HEK293 (cell line): ENCODE measurements at regions not wholly inside any gene's neighbourhood (a gene's known extent, or its start where the extent isn't known, plus 50 kb on each side); places are given as distances from the start of the nearest gene placed in this dataset.

Experiments
- CTCF ChIA-PET: fragments of 350-600 bp; formaldehyde crosslinking; extraction: SDS; loops from one replicate; lab custom pipeline; 2021; ENCODE audit warnings: antibody characterized with exemption; lab: Yijun Ruan, JAX
- POLR2A ChIA-PET: fragments of 300-600 bp; formaldehyde crosslinking; extraction: SDS; loops from one replicate; lab custom pipeline; 2020; ENCODE audit warnings: antibody characterized with exemption, inconsistent platforms; lab: Yijun Ruan, JAX
- H3K27ac ChIP-seq: fragments of 200-500 bp; sonication (Bioruptor generic); 2 replicates; pipeline ENCODE4 v1.5.1; 2014; ENCODE audit warnings: low read depth, low read length, control low read depth, inconsistent platforms; ENCODE audit errors: extremely low read depth
- H3K36me3 ChIP-seq, 2 experiments: fragments of 200-500 bp in 1 of 2; sonication (Bioruptor generic) in 1 of 2; 1 replicate in 1 of 2; 2 replicates in 1 of 2; pipeline ENCODE4 v1.5.1; 2014 to 2017; ENCODE audit warnings: inconsistent platforms in 2 of 2, low read length in 2 of 2; ENCODE audit not compliant: control insufficient read depth in 2 of 2, insufficient read depth in 1 of 2
- H3K4me1 ChIP-seq: fragments of 200-500 bp; sonication (Bioruptor generic); 2 replicates; pipeline ENCODE4 v1.5.1; 2014; ENCODE audit warnings: mild to moderate bottlenecking, low read length, inconsistent platforms; ENCODE audit not compliant: control insufficient read depth, insufficient read depth
- H3K4me3 ChIP-seq: 2 replicates; pipeline ENCODE4 v1.5.1; 2011; ENCODE audit warnings: low read depth, mild to moderate bottlenecking, control low read depth, low read length, moderate library complexity
- H3K9me3 ChIP-seq: fragments of 200-500 bp; sonication (Bioruptor generic); 2 replicates; pipeline ENCODE4 v1.5.1; 2014; ENCODE audit warnings: low read depth, low read length, inconsistent platforms; ENCODE audit not compliant: control insufficient read depth, insufficient read depth
- BCL11A ChIP-seq: fragments of 450-650 bp; formaldehyde crosslinking; IDR thresholded peaks from 2 replicates; pipeline ENCODE4 v1.5.1; 2016; ENCODE audit warnings: low read depth, missing biosample characterization, missing genetic modification characterization
- GLI2 ChIP-seq: fragments of 450-650 bp; formaldehyde crosslinking; IDR thresholded peaks from 2 replicates; pipeline ENCODE4; 2017; ENCODE audit warnings: missing biosample characterization, missing genetic modification characterization, low read depth, borderline replicate concordance
- HOXA7 ChIP-seq: sonication (generic); formaldehyde crosslinking; IDR thresholded peaks from 2 replicates; pipeline ENCODE4 v1.8.1; 2022; ENCODE audit warnings: missing genetic modification reagents, borderline replicate concordance
- HOXD13 ChIP-seq: sonication (generic); formaldehyde crosslinking; IDR thresholded peaks from 2 replicates; pipeline ENCODE4 v1.8.0; 2022; ENCODE audit warnings: missing genetic modification reagents, borderline replicate concordance
- KLF16 ChIP-seq: fragments of 450-650 bp; formaldehyde crosslinking; IDR thresholded peaks from 2 replicates; pipeline ENCODE4 v1.5.1; 2017; ENCODE audit warnings: missing biosample characterization, missing genetic modification characterization
- PRDM2 ChIP-seq: fragments of 450-650 bp; formaldehyde crosslinking; IDR thresholded peaks from 2 replicates; pipeline ENCODE4 v1.5.1; 2016; ENCODE audit warnings: missing biosample characterization, missing genetic modification characterization, borderline replicate concordance
- SP2 ChIP-seq: fragments of 450-650 bp; formaldehyde crosslinking; IDR thresholded peaks from 2 replicates; pipeline ENCODE4 v1.5.1; 2016; ENCODE audit warnings: missing biosample characterization, missing genetic modification characterization
- ZBTB1 ChIP-seq: fragments of 450-650 bp; formaldehyde crosslinking; IDR thresholded peaks from 2 replicates; pipeline ENCODE4 v1.5.1; 2016; ENCODE audit warnings: missing biosample characterization, missing genetic modification characterization
- ZBTB17 ChIP-seq: fragments of 450-650 bp; formaldehyde crosslinking; IDR thresholded peaks from 2 replicates; pipeline ENCODE4 v1.5.1; 2016; ENCODE audit warnings: missing biosample characterization, missing genetic modification characterization
- ZBTB48 ChIP-seq: fragments of 450-650 bp; formaldehyde crosslinking; IDR thresholded peaks from 2 replicates; pipeline ENCODE4 v1.5.1; 2016; ENCODE audit warnings: missing biosample characterization, missing genetic modification characterization
- ZNF404 ChIP-seq: fragments of 450-650 bp; formaldehyde crosslinking; IDR thresholded peaks from 2 replicates; pipeline ENCODE4 v1.5.1; 2017; ENCODE audit warnings: missing biosample characterization, missing genetic modification characterization
- ZNF423 ChIP-seq: fragments of 450-650 bp; formaldehyde crosslinking; IDR thresholded peaks from 2 replicates; pipeline ENCODE4 v1.5.1; 2016; ENCODE audit warnings: missing biosample characterization, missing genetic modification characterization
- ZNF501 ChIP-seq: fragments of 450-650 bp; formaldehyde crosslinking; IDR thresholded peaks from 2 replicates; pipeline ENCODE4 v1.5.1; 2016; ENCODE audit warnings: missing biosample characterization, missing genetic modification characterization
- ZNF558 ChIP-seq: fragments of 450-650 bp; formaldehyde crosslinking; IDR thresholded peaks from 2 replicates; pipeline ENCODE4 v1.5.1; 2016; ENCODE audit warnings: missing biosample characterization, missing genetic modification characterization
- ZNF560 ChIP-seq: fragments of 450-650 bp; formaldehyde crosslinking; IDR thresholded peaks from 2 replicates; pipeline ENCODE4 v1.5.1; 2017; ENCODE audit warnings: missing biosample characterization, missing genetic modification characterization, borderline replicate concordance
- ZNF585B ChIP-seq: fragments of 450-650 bp; formaldehyde crosslinking; IDR thresholded peaks from 2 replicates; pipeline ENCODE4 v1.5.1; 2016; ENCODE audit warnings: missing biosample characterization, missing genetic modification characterization
- ZNF626 ChIP-seq: fragments of 450-650 bp; sonication (Bioruptor Pico); formaldehyde crosslinking; IDR thresholded peaks from 2 replicates; pipeline ENCODE4 v1.5.1; 2018; ENCODE audit warnings: missing biosample characterization, missing genetic modification characterization, inconsistent platforms
- ZNF658 ChIP-seq: fragments of 450-650 bp; formaldehyde crosslinking; IDR thresholded peaks from 2 replicates; pipeline ENCODE4; 2016; ENCODE audit warnings: missing biosample characterization, missing genetic modification characterization
- ZNF660 ChIP-seq: fragments of 450-650 bp; IDR thresholded peaks from 2 replicates; pipeline ENCODE4 v1.5.1; 2018; ENCODE audit warnings: missing biosample characterization, mild to moderate bottlenecking, missing genetic modification characterization
- ZNF837 ChIP-seq: fragments of 450-650 bp; formaldehyde crosslinking; IDR thresholded peaks from 2 replicates; pipeline ENCODE4 v1.5.1; 2016; ENCODE audit warnings: missing biosample characterization, missing genetic modification characterization
- ZSCAN23 ChIP-seq: fragments of 450-650 bp; formaldehyde crosslinking; IDR thresholded peaks from 2 replicates; pipeline ENCODE4 v1.5.1; 2016; ENCODE audit warnings: missing biosample characterization, missing genetic modification characterization

GRCh38 chr7:125490167-125490566, 560.5 kb upstream of the POT1 start:
- no peaks in the 10 kb centered on the region for H3K4me1 ChIP-seq
- ChIA-PET CTCF (no interaction called here), POLR2A (no interaction called here)
- no peak overlapping the region for H3K27ac ChIP-seq
- no peaks in the 10 kb centered on the region for H3K36me3 ChIP-seq
- H3K4me3 ChIP-seq: no peak overlapping the region
- no peaks in the 10 kb centered on the region for H3K9me3 ChIP-seq
- TF ChIP-seq ZNF660 (no peak), PRDM2 (tag by site-specific recombination) (no peak), ZNF585B (tag by site-specific recombination) (no peak), ZBTB17 (no peak), ZNF626 (tag by site-specific recombination) (no peak)

GRCh38 chr7:125485223-125485622, 555.6 kb upstream of the POT1 start:
- TF ChIP-seq ZNF423 (tag by site-specific recombination) (no peak), ZNF558 (tag by site-specific recombination) (no peak), ZNF404 (tag by site-specific recombination) (no peak), ZBTB48 (no peak), GLI2 (tag by site-specific recombination) (no peak), ZSCAN23 (tag by site-specific recombination) (no peak), ZNF837 (no peak), SP2 (tag by site-specific recombination) (no peak)
- no peaks in the 10 kb centered on the region for H3K4me1 ChIP-seq
- H3K36me3 ChIP-seq: no peaks in the 10 kb centered on the region
- ChIA-PET CTCF (no interaction called here), POLR2A (no interaction called here)
- no peaks in the 10 kb centered on the region for H3K9me3 ChIP-seq
- H3K27ac ChIP-seq: no peak overlapping the region
- H3K4me3 ChIP-seq: no peak overlapping the region

- ChIA-PET CTCF (no interaction called here), POLR2A (no interaction called here)
- no peak overlapping the region for H3K4me3 ChIP-seq
- TF ChIP-seq BCL11A (no peak), KLF16 (no peak), ZNF501 (tag by site-specific recombination) (no peak), ZNF560 (tag by site-specific recombination) (no peak), ZBTB1 (no peak), HOXD13 (CRISPR knock-in tag) (no peak), ZNF658 (tag by site-specific recombination) (no peak), HOXA7 (CRISPR knock-in tag) (no peak)
- H3K4me1 ChIP-seq: no peaks in the 10 kb centered on the region
- no peaks in the 10 kb centered on the region for H3K9me3 ChIP-seq
- no peaks in the 10 kb centered on the region for H3K36me3 ChIP-seq
- no peak overlapping the region for H3K27ac ChIP-seq
Measured at GRCh38 chr7:125484755-125485154, 555.1 kb upstream of the POT1 start.
